ENCODE measurements at regions not wholly inside any gene's neighbourhood (a gene's known extent, or its start where the extent isn't known, plus 50 kb on each side); places are given as distances from the start of the nearest gene placed in this dataset.

GRCh38 chr17:72417627-72418026, 296.8 kb downstream of the SOX9 start:
- H3K36me3 Mint-ChIP-seq (ENCODE audit: insufficient read depth, unreplicated experiment), result peaks cover 76% of the 10 kb centered on the region
- POLR2A ChIA-PET, result interaction anchor here (0.7 to 1.6 kb wide), 2 partner anchors 10 to 54 kb away, joined by 4 to 10 read pairs; no protein-coding TSS in a partner anchor
- intact Hi-C loops (cut with micrococcal nuclease), result no loop called here
- DNase-seq (ENCODE audit: unreplicated experiment), result no peak
- no peak overlapping the region for H3K4me3 Mint-ChIP-seq (ENCODE audit: unreplicated experiment)
- H3K27ac Mint-ChIP-seq (ENCODE audit: low read depth, unreplicated experiment), result no peak overlapping the region
- CTCF ChIA-PET, result interaction anchor here (0.6 kb wide), 1 partner anchor 124 kb away, joined by 3 read pairs; no protein-coding TSS in a partner anchor
- TF ChIP-seq, protein P1, sequence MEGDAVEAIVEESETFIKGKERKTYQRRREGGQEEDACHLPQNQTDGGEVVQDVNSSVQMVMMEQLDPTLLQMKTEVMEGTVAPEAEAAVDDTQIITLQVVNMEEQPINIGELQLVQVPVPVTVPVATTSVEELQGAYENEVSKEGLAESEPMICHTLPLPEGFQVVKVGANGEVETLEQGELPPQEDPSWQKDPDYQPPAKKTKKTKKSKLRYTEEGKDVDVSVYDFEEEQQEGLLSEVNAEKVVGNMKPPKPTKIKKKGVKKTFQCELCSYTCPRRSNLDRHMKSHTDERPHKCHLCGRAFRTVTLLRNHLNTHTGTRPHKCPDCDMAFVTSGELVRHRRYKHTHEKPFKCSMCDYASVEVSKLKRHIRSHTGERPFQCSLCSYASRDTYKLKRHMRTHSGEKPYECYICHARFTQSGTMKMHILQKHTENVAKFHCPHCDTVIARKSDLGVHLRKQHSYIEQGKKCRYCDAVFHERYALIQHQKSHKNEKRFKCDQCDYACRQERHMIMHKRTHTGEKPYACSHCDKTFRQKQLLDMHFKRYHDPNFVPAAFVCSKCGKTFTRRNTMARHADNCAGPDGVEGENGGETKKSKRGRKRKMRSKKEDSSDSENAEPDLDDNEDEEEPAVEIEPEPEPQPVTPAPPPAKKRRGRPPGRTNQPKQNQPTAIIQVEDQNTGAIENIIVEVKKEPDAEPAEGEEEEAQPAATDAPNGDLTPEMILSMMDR (IDR thresholded peaks at IDR 0.05; ENCODE audit: unreplicated experiment), result no peak
- H3K9me3 Mint-ChIP-seq (ENCODE audit: unreplicated experiment), result peaks cover 12% of the 10 kb centered on the region
- no peaks in the 10 kb centered on the region for H3K27me3 Mint-ChIP-seq (ENCODE audit: insufficient read depth, unreplicated experiment)
- no TSS peak for BruUV-seq (replicated peaks)
- H3K4me1 Mint-ChIP-seq (ENCODE audit: insufficient read depth, unreplicated experiment), result peaks cover 58% of the 10 kb centered on the region

DNA sequence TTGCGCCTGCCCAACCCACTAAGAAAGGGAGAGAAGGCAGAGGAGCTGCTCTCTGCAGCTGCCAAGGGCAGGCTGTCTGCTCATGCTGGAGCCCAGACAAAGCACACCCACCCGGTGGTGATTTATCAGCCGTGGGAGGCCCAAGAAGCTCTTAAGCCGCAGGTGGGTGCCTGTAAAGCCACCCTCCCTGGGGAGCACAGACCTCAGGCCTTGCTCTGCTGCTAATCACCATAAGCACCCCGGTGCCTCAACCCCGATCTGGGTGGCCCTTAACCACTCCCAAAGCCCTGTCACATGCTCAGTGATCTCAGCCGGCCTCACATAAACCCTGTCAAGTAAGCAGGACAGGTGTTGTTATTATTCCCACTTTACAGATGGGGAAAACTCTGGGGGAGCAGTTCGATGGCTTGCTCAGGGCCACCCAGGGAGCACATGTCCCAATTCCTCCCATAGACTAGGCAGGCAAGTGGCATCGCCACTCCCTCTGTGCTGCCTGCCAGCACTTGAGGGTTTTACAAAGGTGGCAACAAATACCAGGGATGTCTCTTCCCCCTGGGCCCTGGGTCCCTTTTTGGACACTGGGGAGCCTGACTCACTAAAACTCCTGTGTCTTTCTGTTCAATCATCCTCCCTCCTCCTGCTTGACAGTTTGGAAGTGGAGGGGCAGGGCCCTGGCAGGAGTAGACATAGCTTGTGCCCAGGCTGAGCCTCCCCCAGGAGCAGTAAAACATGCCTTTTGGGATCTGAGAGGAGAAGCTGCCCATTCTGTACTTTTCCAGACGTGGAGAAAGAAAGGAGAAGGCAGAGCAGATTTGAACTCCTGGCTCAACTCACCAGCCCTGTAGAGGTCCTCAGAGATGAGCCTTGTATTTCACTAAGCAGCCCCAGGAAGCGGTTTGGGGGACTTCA, 299.3 kb downstream of the SOX9 start:
- H3K27ac Mint-ChIP-seq (ENCODE audit: low read depth, unreplicated experiment), result peak overlapping the region; percentile 57
- no TSS peak for BruUV-seq (replicated peaks)
- DNase-seq (ENCODE audit: unreplicated experiment), result peak; percentile 55
- POLR2A ChIA-PET, result interaction anchor here (1.2 kb wide), 1 partner anchor 9 kb away, joined by 5 read pairs; no protein-coding TSS in a partner anchor
- H3K27me3 Mint-ChIP-seq (ENCODE audit: insufficient read depth, unreplicated experiment), result no peaks in the 10 kb centered on the region
- H3K9me3 Mint-ChIP-seq (ENCODE audit: unreplicated experiment), result peaks cover 12% of the 10 kb centered on the region
- intact Hi-C loops (cut with micrococcal nuclease), result loop anchor here (2.0 to 5.0 kb wide), 2 partner anchors 47 to 299 kb away; partner anchors contain the start of gene SOX9
- CTCF ChIA-PET, result no interaction called here
- peaks cover 69% of the 10 kb centered on the region for H3K4me1 Mint-ChIP-seq (ENCODE audit: insufficient read depth, unreplicated experiment)
- peak overlapping the region; percentile 21 for H3K4me3 Mint-ChIP-seq (ENCODE audit: unreplicated experiment)
- TF ChIP-seq, protein P1 (IDR thresholded peaks at IDR 0.05; ENCODE audit: unreplicated experiment), result no peak
- H3K36me3 Mint-ChIP-seq (ENCODE audit: insufficient read depth, unreplicated experiment), result peaks cover 74% of the 10 kb centered on the region

DNA sequence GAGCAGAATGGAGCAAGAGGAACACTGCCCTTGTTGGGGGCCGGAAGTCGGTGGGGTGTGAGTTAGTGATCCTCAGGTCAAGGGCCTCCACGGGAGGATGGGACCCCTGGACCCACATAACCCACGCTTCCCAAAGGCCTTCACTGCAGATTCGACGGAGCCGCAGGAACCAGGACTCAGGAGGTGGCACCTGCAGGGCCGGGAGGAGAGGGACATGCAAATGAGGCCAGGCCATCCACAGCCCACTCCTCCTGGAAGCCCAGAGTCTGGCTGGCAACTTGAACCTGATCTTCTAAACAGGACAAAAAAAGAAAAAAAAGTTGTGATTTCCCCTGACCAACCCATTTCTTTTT, 299.9 kb downstream of the SOX9 start:
- intact Hi-C loops (cut with micrococcal nuclease), result loop anchor here (1.0 to 5.0 kb wide), 3 partner anchors 47 to 300 kb away; partner anchors contain the start of gene SOX9
- Mint-ChIP-seq H3K9me3 (ENCODE audit: unreplicated experiment) (peaks cover 12% of the 10 kb centered on the region), H3K4me3 (ENCODE audit: unreplicated experiment) (peak overlapping the region; percentile 21), H3K27me3 (ENCODE audit: insufficient read depth, unreplicated experiment) (no peaks in the 10 kb centered on the region), H3K27ac (ENCODE audit: low read depth, unreplicated experiment) (peak overlapping the region; percentile 57), H3K36me3 (ENCODE audit: insufficient read depth, unreplicated experiment) (peaks cover 80% of the 10 kb centered on the region), H3K4me1 (ENCODE audit: insufficient read depth, unreplicated experiment) (peaks cover 67% of the 10 kb centered on the region)
- BruUV-seq (replicated peaks), result no TSS peak
- TF ChIP-seq, protein P1 (IDR thresholded peaks at IDR 0.05; ENCODE audit: unreplicated experiment), result no peak
- no peak for DNase-seq (ENCODE audit: unreplicated experiment)
- ChIA-PET CTCF (no interaction called here), POLR2A (interaction anchor here (1.2 kb wide), 1 partner anchor 10 kb away, joined by 5 read pairs; no protein-coding TSS in a partner anchor)
